Large intestine (tissue), 3 donors: ENCODE measurements at regions not wholly inside any gene's neighbourhood (a gene's known extent, or its start where the extent isn't known, plus 50 kb on each side); places are given as distances from the start of the nearest gene placed in this dataset.

ENCODE experiments used
- DNase-seq, 2 donors: peaks; one replicate each; pipeline versions ENCODE4 v3.0.0 to v3.0.0-alpha.2; 2013
- H3K27ac ChIP-seq: one replicate; pipeline ENCODE4 v1.5.1; 2013; ENCODE audit warnings: low read length
- H3K27me3 ChIP-seq: 2 replicates; pipeline ENCODE4 v1.6.1; 2013; ENCODE audit warnings: low read length; ENCODE audit not compliant: control insufficient read depth, insufficient read depth
- H3K36me3 ChIP-seq: 2 replicates; pipeline ENCODE4 v1.6.1; 2013; ENCODE audit warnings: low read length; ENCODE audit not compliant: control insufficient read depth, insufficient read depth
- H3K4me1 ChIP-seq: one replicate; pipeline ENCODE4 v1.6.1; 2013; ENCODE audit warnings: low read length; ENCODE audit not compliant: control insufficient read depth, insufficient read depth
- H3K4me3 ChIP-seq: one replicate; pipeline ENCODE4 v1.5.1; 2013; ENCODE audit warnings: low read length
- H3K9me3 ChIP-seq: one replicate; pipeline ENCODE4 v1.6.1; 2013; ENCODE audit warnings: mild to moderate bottlenecking, low read depth, low read length, moderate library complexity; ENCODE audit not compliant: control insufficient read depth
- WGBS: methylation state at CpG from one replicate; pipeline ENCODE4 v1.1.5; 2013; ENCODE audit warnings: low lambda C conversion rate; ENCODE audit not compliant: insufficient coverage; 5-methylcytosine and 5-hydroxymethylcytosine counted together

DNA sequence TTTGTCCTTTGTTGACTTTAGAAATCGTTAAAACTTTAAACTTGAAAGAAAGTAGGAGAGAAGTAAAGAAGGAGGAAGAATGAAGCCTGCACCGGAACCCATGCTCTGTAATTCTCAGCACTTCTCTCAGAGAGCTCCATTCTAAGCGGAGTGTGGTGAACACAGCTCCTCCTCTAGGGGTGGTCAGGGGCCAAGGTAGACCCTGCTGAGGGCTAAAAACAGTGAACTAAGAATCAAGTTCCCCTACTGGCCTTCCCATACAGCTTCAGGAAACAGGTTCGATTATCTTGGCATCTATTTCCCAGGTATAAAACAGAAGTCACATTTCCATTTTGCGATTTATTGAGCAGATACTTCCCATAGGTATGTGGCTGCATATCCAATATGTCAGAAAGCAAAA is 92.7 kb upstream of the ASAP2 start:
- Histone ChIP-seq H3K4me3 (no peak overlapping the region), H3K9me3 (no peaks in the 10 kb centered on the region), H3K27ac (no peak overlapping the region), H3K4me1 (no peaks in the 10 kb centered on the region), H3K36me3 (no peaks in the 10 kb centered on the region), H3K27me3 (no peaks in the 10 kb centered on the region)
- no peak for DNase-seq
- WGBS: 100% methylated on average over 1 of the region's 5 CpGs

DNA sequence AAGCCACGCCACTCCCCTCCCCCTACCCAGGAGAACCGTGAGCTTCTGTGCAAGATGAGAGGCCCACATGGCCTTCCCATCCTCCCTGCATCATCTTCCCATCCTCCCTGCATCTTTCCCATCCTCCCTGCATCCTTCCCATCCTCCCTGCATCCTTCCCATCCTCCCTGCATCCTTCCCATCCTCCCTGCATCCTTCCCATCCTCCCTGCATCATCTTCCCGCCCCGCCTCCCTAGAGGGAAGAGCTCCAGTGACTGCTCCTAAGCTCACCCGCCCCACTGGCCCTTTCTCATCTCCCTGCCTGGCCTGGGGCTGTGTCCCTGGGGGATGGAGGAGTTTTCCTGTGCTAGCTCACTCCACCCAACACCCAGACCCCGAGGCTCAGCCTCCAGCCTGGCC is 93.3 kb upstream of the ASAP2 start:
- Histone ChIP-seq H3K27me3 (no peaks in the 10 kb centered on the region), H3K27ac (no peak overlapping the region), H3K4me1 (no peaks in the 10 kb centered on the region), H3K9me3 (no peaks in the 10 kb centered on the region), H3K4me3 (no peak overlapping the region), H3K36me3 (no peaks in the 10 kb centered on the region)
- no peak for DNase-seq
- WGBS: 80% methylated on average over 2 of the region's 6 CpGs

DNA sequence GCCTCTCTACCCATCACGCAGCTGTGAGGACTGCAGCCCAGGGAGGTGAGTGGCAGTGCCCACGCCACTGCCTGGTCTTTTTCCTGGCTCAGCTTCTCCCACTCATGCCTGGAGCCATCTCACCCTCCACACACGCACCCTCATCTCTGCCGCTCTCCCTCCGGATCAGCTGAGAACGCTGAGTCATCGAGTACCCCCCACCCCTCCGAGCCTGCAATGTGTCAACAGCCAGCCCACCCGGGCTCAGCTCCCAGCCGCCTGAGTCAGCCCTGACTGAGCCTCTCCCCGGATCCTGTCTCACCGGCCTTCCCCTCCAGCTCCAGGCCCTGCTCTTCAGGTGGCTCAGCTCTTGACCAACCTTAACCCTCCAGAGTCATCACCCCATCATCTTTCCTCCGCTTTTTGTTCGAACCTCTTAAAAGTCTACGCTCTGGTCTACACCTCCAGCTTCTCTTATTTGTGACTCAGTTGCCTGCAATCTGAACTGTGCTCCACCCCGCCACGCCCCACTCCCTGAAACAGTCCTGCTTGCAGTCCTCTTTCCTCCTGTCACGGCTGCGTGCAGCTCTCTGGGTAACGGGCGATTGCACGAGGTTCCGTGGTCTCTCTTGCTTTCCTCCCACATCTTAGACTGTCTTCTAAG is 94.4 kb upstream of the ASAP2 start:
- WGBS: 34% methylated on average over 6 of the region's 23 CpGs
- Histone ChIP-seq H3K27me3 (no peaks in the 10 kb centered on the region), H3K36me3 (no peaks in the 10 kb centered on the region), H3K4me3 (no peak overlapping the region), H3K27ac (no peak overlapping the region), H3K4me1 (peaks cover 9% of the 10 kb centered on the region), H3K9me3 (no peaks in the 10 kb centered on the region)
- no peak for DNase-seq

DNA sequence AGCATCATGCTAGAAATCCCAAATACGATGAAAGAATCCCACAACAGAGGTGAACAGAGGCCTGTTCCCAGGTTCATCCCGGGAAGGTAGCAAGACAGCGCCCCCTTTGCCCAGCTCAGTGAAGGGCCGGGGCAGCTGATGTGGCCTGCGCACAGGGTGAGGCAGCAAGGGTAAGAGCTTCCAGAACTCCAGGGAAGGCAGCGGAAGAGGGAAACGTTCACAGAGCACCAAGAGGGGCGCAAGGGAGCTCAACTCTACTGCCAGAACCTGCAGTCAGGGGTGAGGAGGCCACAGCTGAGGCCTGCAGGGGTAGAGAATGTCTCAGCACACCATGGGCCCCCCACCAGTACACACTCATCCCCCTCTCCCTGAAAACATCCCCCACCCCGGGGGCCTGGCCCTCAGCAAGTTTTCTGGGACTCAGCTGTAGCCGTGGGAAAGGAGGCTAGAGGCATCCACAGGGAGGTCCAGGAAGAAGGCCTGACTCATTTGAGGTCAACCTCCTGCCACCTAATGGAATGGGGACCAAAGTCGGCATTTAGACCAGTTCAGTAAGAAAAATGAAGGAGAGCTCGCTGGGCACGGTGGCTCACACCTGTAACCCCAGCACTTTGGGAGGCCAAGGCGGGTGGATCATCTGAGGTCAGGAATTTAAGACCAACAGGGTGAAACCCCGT is 95.6 kb upstream of the ASAP2 start:
- H3K27me3 ChIP-seq: no peaks in the 10 kb centered on the region
- H3K9me3 ChIP-seq: no peaks in the 10 kb centered on the region
- no peak for DNase-seq
- no peak overlapping the region for H3K4me3 ChIP-seq
- H3K4me1 ChIP-seq: peaks cover 12% of the 10 kb centered on the region
- H3K27ac ChIP-seq: no peak overlapping the region
- no peaks in the 10 kb centered on the region for H3K36me3 ChIP-seq
- WGBS: 100% methylated on average over 2 of the region's 15 CpGs

DNA sequence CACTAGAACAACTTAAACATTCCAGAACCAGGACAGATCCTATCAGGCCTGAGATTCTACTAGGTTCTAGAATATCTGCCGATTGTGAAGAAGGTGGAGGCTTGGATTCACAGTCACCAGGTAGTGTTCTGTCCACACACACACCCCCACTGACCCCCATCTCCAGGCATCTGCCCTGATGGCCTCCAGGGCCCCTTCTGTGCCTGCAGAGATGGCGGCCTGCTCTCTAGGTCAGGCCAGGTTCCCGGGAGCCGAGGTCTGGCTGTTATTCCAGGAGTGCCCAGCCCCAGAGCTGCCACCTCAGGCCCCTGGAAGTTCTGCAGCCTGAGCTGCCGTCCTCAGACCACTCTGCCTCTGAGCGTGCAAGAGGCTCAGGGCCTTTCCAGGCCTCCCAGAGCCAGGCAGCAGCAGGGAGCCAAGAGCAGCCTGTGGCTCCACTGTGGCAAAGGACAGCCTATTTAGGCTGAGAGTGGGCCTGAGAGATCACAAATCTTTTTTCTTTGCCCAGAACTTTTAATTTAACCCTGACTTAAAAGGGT is 96.2 kb upstream of the ASAP2 start:
- Histone ChIP-seq H3K27ac (no peak overlapping the region), H3K4me3 (no peak overlapping the region)
- WGBS: no CpG with 5 or more reads among the region's 6 CpGs

DNA sequence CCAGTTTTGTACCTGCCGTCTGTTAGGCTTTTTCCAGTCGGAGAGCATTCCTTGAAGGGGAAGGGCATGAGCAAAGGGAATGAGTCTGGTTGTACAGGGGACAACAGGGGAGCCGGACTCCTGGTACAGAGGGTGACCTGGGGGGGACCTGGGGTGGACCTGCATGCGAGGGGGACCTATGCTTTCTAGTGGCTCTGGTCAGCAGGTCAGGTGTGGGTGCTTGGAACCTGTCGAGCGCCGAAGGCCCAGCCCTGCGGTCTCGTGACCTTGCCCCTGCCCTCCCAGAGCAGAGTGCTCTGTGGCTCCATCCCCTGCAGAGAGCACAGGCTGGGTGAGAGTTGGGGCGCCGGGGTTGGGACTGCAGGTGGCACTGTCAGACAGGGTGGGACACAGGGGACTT is 96.7 kb upstream of the ASAP2 start:
- Histone ChIP-seq H3K36me3 (no peaks in the 10 kb centered on the region), H3K9me3 (no peaks in the 10 kb centered on the region), H3K27ac (no peak overlapping the region), H3K27me3 (no peaks in the 10 kb centered on the region), H3K4me1 (peaks cover 12% of the 10 kb centered on the region), H3K4me3 (no peak overlapping the region)
- no CpG with 5 or more reads among the region's 11 CpGs for WGBS
- DNase-seq: no peak

More for the DNA sequence above, 96.2 kb upstream of the ASAP2 start:
- Histone ChIP-seq H3K9me3 (no peaks in the 10 kb centered on the region), H3K4me1 (peaks cover 12% of the 10 kb centered on the region), H3K27me3 (no peaks in the 10 kb centered on the region), H3K36me3 (no peaks in the 10 kb centered on the region)
- no peak for DNase-seq

DNA sequence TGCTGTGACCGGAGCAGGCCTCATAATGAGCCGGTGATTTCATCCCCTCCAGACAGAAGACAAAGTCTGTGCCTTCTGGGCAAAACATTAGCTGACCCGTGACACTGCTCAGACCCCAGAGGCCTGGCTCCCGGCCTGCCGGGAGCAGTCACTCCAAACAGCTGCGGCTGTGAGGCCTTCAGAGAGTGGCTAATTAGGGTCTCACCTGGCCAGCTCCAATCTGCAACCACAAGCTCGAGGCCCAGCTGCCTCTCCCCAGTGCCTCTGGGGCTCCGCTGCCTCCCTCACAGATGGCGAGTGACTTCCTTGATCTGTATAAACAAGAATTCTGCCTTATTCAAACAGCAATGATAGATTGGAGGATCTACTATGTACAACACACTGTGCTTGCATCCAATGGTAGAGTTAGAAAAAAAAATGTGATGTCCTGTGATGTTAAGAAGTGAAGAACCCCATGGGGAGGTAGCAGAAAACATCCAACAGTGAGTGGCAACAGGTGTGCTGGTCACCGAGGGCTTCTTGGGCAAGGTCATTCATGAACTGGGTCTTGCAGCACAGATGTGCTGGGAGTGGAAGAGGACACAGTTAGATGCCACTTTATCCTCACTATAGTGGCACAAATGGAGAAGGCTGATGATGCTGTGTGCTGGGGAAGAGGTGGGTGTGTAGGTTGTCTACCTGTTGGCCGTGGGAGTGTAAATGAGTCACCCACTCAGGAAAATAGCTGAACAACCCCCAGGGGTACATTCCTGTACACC is 98.2 kb upstream of the ASAP2 start:
- Histone ChIP-seq H3K27me3 (no peaks in the 10 kb centered on the region), H3K4me3 (no peak overlapping the region), H3K27ac (peak overlapping the region; percentile 29), H3K9me3 (no peaks in the 10 kb centered on the region), H3K36me3 (no peaks in the 10 kb centered on the region), H3K4me1 (peaks cover 12% of the 10 kb centered on the region)
- WGBS: no CpG with 5 or more reads among the region's 11 CpGs
- peak in 1 of 2 donors; percentile 31 for DNase-seq

DNA sequence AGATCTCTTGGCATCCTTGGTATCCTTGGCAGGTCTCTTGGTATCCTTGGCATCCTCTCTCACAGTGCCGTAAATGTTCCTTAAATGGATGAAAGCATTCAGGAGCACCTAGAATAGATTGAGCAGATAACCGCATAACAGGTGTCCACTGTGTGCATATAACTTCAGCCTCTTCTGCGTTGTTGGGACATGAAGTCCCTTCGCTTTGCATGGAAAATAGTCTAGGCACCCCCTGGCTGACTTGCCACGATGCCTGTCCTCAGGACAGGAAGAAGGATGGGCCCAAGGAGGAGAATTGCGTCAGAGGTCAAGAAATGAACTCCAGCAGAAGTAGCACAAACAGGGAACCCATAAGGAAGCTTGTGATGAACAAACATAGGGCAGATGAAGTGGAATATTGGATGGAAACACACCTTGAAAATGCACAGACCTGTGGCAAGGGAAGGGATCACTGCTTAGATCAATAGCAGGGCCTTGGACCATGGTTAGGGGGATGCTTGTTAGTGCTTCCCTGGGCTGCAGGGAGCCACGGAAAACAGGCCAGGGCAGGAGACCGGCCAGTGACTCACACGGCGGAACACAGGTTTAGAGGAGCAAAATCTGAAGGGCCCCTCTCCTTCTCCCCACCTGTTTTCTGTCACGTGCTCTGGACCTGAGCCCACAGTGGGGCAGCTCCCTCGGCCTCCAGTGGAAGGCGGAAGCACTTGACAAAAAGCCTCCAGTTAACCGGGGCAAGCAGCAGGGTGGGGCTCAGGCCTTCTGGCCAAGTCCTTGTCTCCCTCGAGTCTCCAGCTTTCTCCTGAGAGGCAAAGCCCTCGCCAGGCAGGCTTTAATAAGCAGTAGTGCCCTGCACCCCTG is 99.2 kb upstream of the ASAP2 start:
- DNase-seq: peak in 1 of 2 donors; percentile 51
- H3K27ac ChIP-seq: peak overlapping the region; percentile 29
- H3K9me3 ChIP-seq: no peaks in the 10 kb centered on the region
- H3K4me1 ChIP-seq: peaks cover 12% of the 10 kb centered on the region
- no peaks in the 10 kb centered on the region for H3K36me3 ChIP-seq
- no peak overlapping the region for H3K4me3 ChIP-seq
- H3K27me3 ChIP-seq: no peaks in the 10 kb centered on the region
- 60% methylated on average over 1 of the region's 16 CpGs for WGBS

DNA sequence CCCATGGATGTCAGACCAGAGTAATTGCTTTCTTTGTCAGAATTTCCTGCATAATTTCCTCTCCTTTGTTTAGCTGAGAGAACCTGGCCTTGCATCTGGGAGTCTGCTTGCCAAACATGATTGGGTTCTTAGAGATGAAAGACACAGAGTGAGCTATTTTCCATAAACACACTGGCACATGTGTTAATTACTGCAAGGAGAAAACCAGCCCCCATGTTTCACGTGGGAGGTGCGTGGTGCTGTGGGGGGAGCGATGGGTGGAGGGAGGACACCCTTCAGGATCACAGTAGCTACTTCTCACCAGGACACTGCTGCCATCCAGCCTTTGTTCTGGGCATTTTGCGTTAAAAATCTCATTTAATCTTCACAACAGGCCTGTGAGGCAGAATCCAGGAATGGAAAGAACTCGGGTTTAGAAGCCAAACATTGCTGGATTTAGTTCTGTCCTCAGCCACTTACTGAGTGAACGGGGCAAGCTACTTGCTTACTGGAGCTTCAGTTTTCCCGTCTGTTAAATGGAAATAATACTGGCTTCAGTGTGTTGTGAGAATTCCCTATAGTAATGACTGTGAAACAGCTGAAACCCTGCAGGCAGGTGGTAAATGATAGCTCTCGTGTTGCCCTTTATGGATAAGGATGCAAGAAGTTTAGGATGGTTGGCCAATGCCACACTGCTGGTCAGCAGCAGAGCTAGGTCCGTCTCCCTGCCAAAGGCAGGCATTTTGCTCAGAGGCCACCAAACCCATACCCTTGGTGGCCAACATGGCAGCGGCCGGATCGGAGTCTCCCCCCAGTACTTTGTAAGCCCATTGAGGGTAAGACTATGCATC is 100.1 kb upstream of the ASAP2 start:
- Histone ChIP-seq H3K27me3 (no peaks in the 10 kb centered on the region), H3K27ac (no peak overlapping the region), H3K36me3 (no peaks in the 10 kb centered on the region), H3K9me3 (no peaks in the 10 kb centered on the region), H3K4me3 (no peak overlapping the region), H3K4me1 (peaks cover 12% of the 10 kb centered on the region)
- DNase-seq: peak; percentile 26 to 38
- WGBS: 67% methylated on average over 1 of the region's 12 CpGs
